ENCODE measurements at regions not wholly inside any gene's neighbourhood (a gene's known extent, or its start where the extent isn't known, plus 50 kb on each side); places are given as distances from the start of the nearest gene placed in this dataset.

DNA sequence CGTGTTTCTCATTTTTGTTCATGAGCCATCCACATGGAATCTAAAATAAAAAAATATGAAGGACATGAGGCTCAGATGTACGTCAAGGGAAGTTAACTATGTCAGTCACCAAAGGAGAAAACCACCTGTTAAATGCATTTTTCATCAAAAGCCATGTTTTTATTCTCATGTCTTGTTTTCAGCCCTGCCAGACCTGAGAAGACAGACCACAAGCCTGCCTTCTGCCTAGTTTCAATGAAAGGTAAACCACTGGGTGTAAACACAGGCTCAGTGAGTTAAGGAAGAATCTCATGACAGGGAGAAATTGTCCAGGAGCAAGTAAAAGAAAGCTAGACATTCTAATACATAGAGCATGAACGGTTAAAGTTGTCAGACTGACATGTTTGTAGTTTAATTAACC is 52.3 kb upstream of the TNIP3 start:
- TF ChIP-seq CTCF (IDR thresholded peaks at IDR 0.05; ENCODE audit: extremely low read depth, missing control alignments): no peak
- no peak for DNase-seq (ENCODE audit: low spot score)

DNA sequence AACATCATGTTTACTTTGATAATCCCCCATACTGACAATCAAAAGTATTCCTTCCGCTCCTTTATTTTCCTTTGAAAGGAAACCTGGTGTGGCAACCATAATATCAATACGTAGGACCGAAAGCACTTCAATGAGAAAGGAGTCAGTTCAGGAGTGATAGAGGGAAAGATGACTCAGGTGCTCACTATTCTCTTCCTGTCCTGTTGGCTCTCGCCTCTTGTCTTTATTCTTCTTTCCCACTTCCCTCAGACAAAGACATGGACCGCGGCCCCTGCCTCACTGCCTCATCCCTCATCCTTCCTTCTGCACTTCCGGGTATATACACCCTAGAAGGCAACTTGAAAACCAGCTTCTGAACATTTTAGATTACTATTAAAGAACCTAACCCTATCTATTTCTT is 49.8 kb upstream of the TNIP3 start:
- no peak for DNase-seq (ENCODE audit: low spot score)
- TF ChIP-seq CTCF (IDR thresholded peaks at IDR 0.05; ENCODE audit: extremely low read depth, missing control alignments): no peak
